Smooth muscle cell (in vitro differentiated cells): ENCODE measurements at regions not wholly inside any gene's neighbourhood (a gene's known extent, or its start where the extent isn't known, plus 50 kb on each side); places are given as distances from the start of the nearest gene placed in this dataset.

Experiments used
- DNase-seq: peaks from one replicate; lab custom pipeline; 2025; ENCODE audit not compliant: unreplicated experiment; lab: John Stamatoyannopoulos, UW
- H2AFZ ChIP-seq: fragments of 200-600 bp; sonication (generic); 2 replicates; pipeline ENCODE4 v1.6.0; 2016; ENCODE audit warnings: antibody characterized with exemption, low read depth, mild to moderate bottlenecking
- H3F3A ChIP-seq: fragments of 200-600 bp; sonication (generic); 2 replicates; pipeline ENCODE4 v1.6.0; 2017; ENCODE audit warnings: antibody characterized with exemption, low read depth
- H3K27ac ChIP-seq: fragments of 200-600 bp; sonication (generic); 2 replicates; pipeline ENCODE4 v1.5.1; 2016; ENCODE audit warnings: low read depth, mild to moderate bottlenecking
- H3K27me3 ChIP-seq: fragments of 200-600 bp; sonication (generic); 2 replicates; pipeline ENCODE4 v1.6.1; 2016; ENCODE audit warnings: low read depth, mild to moderate bottlenecking
- H3K36me3 ChIP-seq: fragments of 200-600 bp; sonication (generic); 2 replicates; pipeline ENCODE4 v1.5.1; 2016; ENCODE audit warnings: low read depth
- H3K4me1 ChIP-seq: fragments of 200-600 bp; sonication (generic); 2 replicates; pipeline ENCODE4 v1.5.1; 2016; ENCODE audit warnings: low read depth
- H3K4me2 ChIP-seq: fragments of 200-600 bp; sonication (generic); 2 replicates; pipeline ENCODE4 v1.6.0; 2016; ENCODE audit warnings: mild to moderate bottlenecking
- H3K4me3 ChIP-seq: fragments of 200-600 bp; sonication (generic); 2 replicates; pipeline ENCODE4 v1.5.1; 2016; ENCODE audit warnings: mild to moderate bottlenecking
- H3K79me2 ChIP-seq: fragments of 200-600 bp; sonication (generic); 2 replicates; pipeline ENCODE4 v1.6.0; 2016; ENCODE audit warnings: low read depth, mild to moderate bottlenecking
- H3K9ac ChIP-seq: fragments of 200-600 bp; sonication (generic); 2 replicates; pipeline ENCODE4 v1.6.0; 2016; ENCODE audit warnings: low read depth
- H3K9me3 ChIP-seq: fragments of 200-600 bp; sonication (generic); replicated peaks from 2 replicates; pipeline ENCODE4 v1.5.1; 2016; ENCODE audit warnings: low read depth
- H4K20me1 ChIP-seq: fragments of 200-600 bp; sonication (generic); 2 replicates; pipeline ENCODE4 v1.6.0; 2016; ENCODE audit warnings: low read depth
- CTCF ChIP-seq: fragments of 200-600 bp; sonication (generic); IDR thresholded peaks from 2 replicates; pipeline ENCODE4 v1.5.1; 2017; ENCODE audit warnings: borderline replicate concordance, mild to moderate bottlenecking, antibody characterized with exemption; ENCODE audit not compliant: insufficient read depth, poor library complexity, severe bottlenecking
- WGBS: methylation state at CpG from one replicate; pipeline ENCODE4 v1.1.7; 2016; ENCODE audit warnings: low lambda C conversion rate; 5-methylcytosine and 5-hydroxymethylcytosine counted together

DNA sequence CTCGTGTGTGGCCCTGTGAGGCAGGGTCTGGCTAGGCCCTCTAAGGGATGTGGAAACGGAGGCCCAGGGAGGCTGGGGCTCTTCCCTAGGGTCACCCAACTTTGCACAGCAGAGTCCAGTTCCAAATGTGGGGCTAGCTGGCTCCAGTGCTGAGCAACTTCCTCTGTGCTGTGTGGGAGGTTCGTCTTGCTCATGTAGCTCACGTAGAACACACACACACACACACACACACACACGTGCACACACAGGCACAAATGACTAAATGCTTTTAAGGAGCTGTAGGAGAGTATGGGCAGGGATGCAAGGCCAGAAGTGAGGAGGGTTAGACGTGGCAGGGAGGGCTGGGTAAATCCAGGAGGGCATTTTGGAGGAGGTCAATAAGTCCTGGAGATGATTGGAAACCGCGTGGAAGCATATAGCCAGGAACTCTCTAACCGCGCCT, 213.8 kb downstream of the RPLP1 start:
- H3K9me3 ChIP-seq: no peaks in the 10 kb centered on the region
- no peaks in the 10 kb centered on the region for H3K79me2 ChIP-seq
- H3K4me2 ChIP-seq: no peak overlapping the region
- no peak for DNase-seq
- H3K36me3 ChIP-seq: no peaks in the 10 kb centered on the region
- no peak overlapping the region for H2AFZ ChIP-seq
- H3K27me3 ChIP-seq: no peaks in the 10 kb centered on the region
- H3F3A ChIP-seq: no peaks in the 10 kb centered on the region
- WGBS: 69% methylated on average over 10 of the region's 10 CpGs
- H3K4me3 ChIP-seq: no peak overlapping the region
- H3K27ac ChIP-seq: no peak overlapping the region
- no peak overlapping the region for H3K9ac ChIP-seq
- no peaks in the 10 kb centered on the region for H4K20me1 ChIP-seq
- no peak for TF ChIP-seq CTCF
- peaks cover 8% of the 10 kb centered on the region for H3K4me1 ChIP-seq

GRCh38 chr15:69666921-69667811, 214.5 kb downstream of the RPLP1 start:
- Histone ChIP-seq H3K27ac (no peak overlapping the region), H3K4me2 (no peak overlapping the region), H3K4me3 (no peak overlapping the region), H4K20me1 (no peaks in the 10 kb centered on the region), H2AFZ (no peak overlapping the region), H3K27me3 (no peaks in the 10 kb centered on the region), H3K79me2 (no peaks in the 10 kb centered on the region), H3K4me1 (peaks cover 8% of the 10 kb centered on the region), H3F3A (no peaks in the 10 kb centered on the region), H3K9me3 (no peaks in the 10 kb centered on the region), H3K36me3 (no peaks in the 10 kb centered on the region), H3K9ac (no peak overlapping the region)
- DNase-seq: no peak
- WGBS: 87% methylated on average over 13 of the region's 19 CpGs
- TF ChIP-seq CTCF: no peak

DNA sequence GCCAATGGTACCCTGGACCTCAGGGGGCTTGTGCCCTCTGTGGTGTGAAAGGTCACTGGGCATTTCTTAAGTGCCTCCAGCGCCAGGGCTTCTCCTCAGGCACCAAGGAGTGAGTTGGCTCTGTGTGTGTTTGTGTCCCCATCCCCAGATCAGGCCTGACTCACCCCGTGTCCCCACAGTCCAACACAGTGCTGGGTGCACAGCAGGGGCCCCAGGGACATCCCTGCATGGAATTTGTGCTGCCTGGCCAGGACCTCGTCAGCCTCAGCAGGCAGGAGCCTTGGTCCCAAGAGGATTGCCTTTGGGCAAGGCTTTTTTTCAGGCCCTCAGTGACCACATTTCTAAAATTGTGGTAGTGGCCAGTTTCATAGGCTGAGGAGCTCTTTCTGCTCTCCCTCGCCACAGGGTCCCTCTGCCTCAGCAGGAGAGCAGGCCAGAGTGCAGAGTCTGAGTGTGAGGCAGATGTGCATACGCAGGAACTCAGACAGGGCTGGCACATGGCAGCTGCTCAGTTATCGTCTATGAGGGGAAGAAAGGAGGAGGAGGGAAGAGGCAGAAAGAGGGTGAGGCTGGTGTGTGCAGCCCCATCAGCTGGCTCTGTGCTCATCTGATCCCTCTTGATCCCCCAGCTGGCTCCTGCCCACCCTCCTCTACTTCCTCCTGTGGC, 215.6 kb downstream of the RPLP1 start:
- H3K4me1 ChIP-seq: peaks cover 8% of the 10 kb centered on the region
- no peak overlapping the region for H3K4me3 ChIP-seq
- no peaks in the 10 kb centered on the region for H3K9me3 ChIP-seq
- no peak overlapping the region for H3K27ac ChIP-seq
- DNase-seq: no peak
- H3K27me3 ChIP-seq: no peaks in the 10 kb centered on the region
- H3K4me2 ChIP-seq: no peak overlapping the region
- H3K9ac ChIP-seq: no peak overlapping the region
- TF ChIP-seq CTCF: no peak
- no peaks in the 10 kb centered on the region for H4K20me1 ChIP-seq
- no peak overlapping the region for H2AFZ ChIP-seq
- 61% methylated on average over 6 of the region's 6 CpGs for WGBS
- no peaks in the 10 kb centered on the region for H3K79me2 ChIP-seq
- no peaks in the 10 kb centered on the region for H3F3A ChIP-seq
- no peaks in the 10 kb centered on the region for H3K36me3 ChIP-seq
